ENCODE measurements at regions not wholly inside any gene's neighbourhood (a gene's known extent, or its start where the extent isn't known, plus 50 kb on each side); places are given as distances from the start of the nearest gene placed in this dataset.

- TF ChIP-seq EP300 (IDR thresholded peaks at IDR 0.05), result no peak
- no peak for TF ChIP-seq CTCF (IDR thresholded peaks at IDR 0.05)
Observed at GRCh38 chr4:10305816-10306215, 151.4 kb downstream of the ZNF518B start.

All from ovary (tissue), 3 donors.